ENCODE measurements at regions not wholly inside any gene's neighbourhood (a gene's known extent, or its start where the extent isn't known, plus 50 kb on each side); places are given as distances from the start of the nearest gene placed in this dataset.
"Not testable (repeated sequence)": the region's sequence is repeated elsewhere in the genome, so short reads cannot be mapped to it uniquely, and the experiment has no call there.

GRCh38 chr6:22134308-22134707 lies 162.5 kb downstream of the PRL start:
- Histone ChIP-seq H3K4me1 (no peaks in the 10 kb centered on the region), H3K27me3 (replicated peaks in 1 of 7) (no peaks in the 10 kb centered on the region), H3K27ac (no peak overlapping the region), H3K4me3 (no peak overlapping the region), H3K9me3 (peaks cover 0 to 14% (median 0%) of the 10 kb centered on the region in 8 donors), H3K36me3 (no peaks in the 10 kb centered on the region)
- WGBS, 5 donors: 72 to 88% (median 78%) methylated on average over 3 of the region's 3 CpGs
- DNase-seq: no peak
- TF ChIP-seq CTCF (IDR thresholded peaks at IDR 0.05 in 8 of 11, conservative IDR thresholded peaks at IDR 0.05 in 3 of 11) (no peak), POLR2A (IDR thresholded peaks at IDR 0.05) (no peak), POLR2AphosphoS5 (IDR thresholded peaks at IDR 0.05) (no peak)
- intact Hi-C loops (cut with DNase I; ENCODE audit: low total_unique reads): no loop called here

GRCh38 chr6:22135395-22135794 lies 161.4 kb downstream of the PRL start:
- H3K9me3 ChIP-seq: peaks cover 0 to 14% (median 0%) of the 10 kb centered on the region in 8 donors
- H3K27me3 ChIP-seq (replicated peaks in 1 of 7): no peaks in the 10 kb centered on the region
- no peak for TF ChIP-seq CTCF (IDR thresholded peaks at IDR 0.05 in 8 of 11, conservative IDR thresholded peaks at IDR 0.05 in 3 of 11)
- no peak for TF ChIP-seq POLR2AphosphoS5 (IDR thresholded peaks at IDR 0.05)
- no peak for TF ChIP-seq POLR2A (IDR thresholded peaks at IDR 0.05)
- intact Hi-C loops (cut with DNase I; ENCODE audit: low total_unique reads): no loop called here
- H3K4me3 ChIP-seq: no peak overlapping the region
- no peaks in the 10 kb centered on the region for H3K4me1 ChIP-seq
- no peak overlapping the region for H3K27ac ChIP-seq
- no peak for DNase-seq
- no peaks in the 10 kb centered on the region for H3K36me3 ChIP-seq
- 88 to 94% (median 92%) methylated on average over 1 of the region's 1 CpG for WGBS, 5 donors

- intact Hi-C loops (cut with DNase I; ENCODE audit: low total_unique reads); DNase-seq; H3K27me3 ChIP-seq (replicated peaks in 1 of 7); H3K9me3 ChIP-seq; H3K4me1 ChIP-seq; H3K4me3 ChIP-seq; H3K36me3 ChIP-seq; H3K27ac ChIP-seq: not testable (repeated sequence)
- WGBS, 5 donors: 88 to 94% (median 93%) methylated on average over 10 of the region's 10 CpGs
Observed at GRCh38 chr6:22140736-22141135, 156.1 kb downstream of the PRL start.

- peaks cover 0 to 6% (median 0%) of the 10 kb centered on the region in 6 donors for H3K4me1 ChIP-seq
- 49 to 70% (median 52%) methylated on average over 5 of the region's 5 CpGs for WGBS, 5 donors
- intact Hi-C loops (cut with DNase I; ENCODE audit: low total_unique reads): no loop called here
- no peaks in the 10 kb centered on the region for H3K36me3 ChIP-seq
- TF ChIP-seq CTCF (IDR thresholded peaks at IDR 0.05 in 8 of 11, conservative IDR thresholded peaks at IDR 0.05 in 3 of 11) (no peak), POLR2AphosphoS5 (IDR thresholded peaks at IDR 0.05) (no peak), POLR2A (IDR thresholded peaks at IDR 0.05) (no peak)
- H3K9me3 ChIP-seq: no peaks in the 10 kb centered on the region
- no peak overlapping the region for H3K27ac ChIP-seq
- DNase-seq: no peak
- H3K27me3 ChIP-seq (replicated peaks in 1 of 7): peaks cover 0 to under 1% (median 0%) of the 10 kb centered on the region in 7 donors
- H3K4me3 ChIP-seq: no peak overlapping the region
Observed at GRCh38 chr6:22141241-22141745, 155.5 kb downstream of the PRL start.

- H3K27me3 ChIP-seq (replicated peaks in 1 of 7): peaks cover 0 to 16% (median 0%) of the 10 kb centered on the region in 7 donors
- no peak overlapping the region for H3K4me3 ChIP-seq
- 37 to 45% (median 43%) methylated on average over 7 of the region's 7 CpGs for WGBS, 5 donors
- no peak for TF ChIP-seq POLR2AphosphoS5 (IDR thresholded peaks at IDR 0.05)
- no peak for TF ChIP-seq CTCF (IDR thresholded peaks at IDR 0.05 in 8 of 11, conservative IDR thresholded peaks at IDR 0.05 in 3 of 11)
- no peak for TF ChIP-seq POLR2A (IDR thresholded peaks at IDR 0.05)
- H3K36me3 ChIP-seq: no peaks in the 10 kb centered on the region
- no peak for DNase-seq
- no peaks in the 10 kb centered on the region for H3K9me3 ChIP-seq
- no peak overlapping the region for H3K27ac ChIP-seq
- H3K4me1 ChIP-seq: peaks cover 0 to 17% (median 8%) of the 10 kb centered on the region in 6 donors
- intact Hi-C loops (cut with DNase I; ENCODE audit: low total_unique reads): no loop called here
Observed at GRCh38 chr6:22142856-22143255, 154.0 kb downstream of the PRL start.
